Ecto neural progenitor cell (in vitro differentiated cells): ENCODE measurements at regions not wholly inside any gene's neighbourhood (a gene's known extent, or its start where the extent isn't known, plus 50 kb on each side); places are given as distances from the start of the nearest gene placed in this dataset.
"Not testable (repeated sequence)": the region's sequence is repeated elsewhere in the genome, so short reads cannot be mapped to it uniquely, and the experiment has no call there.

Experiments used
- DNase-seq: peaks from one replicate; pipeline ENCODE4 v3.0.0-alpha.2; 2018; ENCODE audit warnings: low spot score

DNA sequence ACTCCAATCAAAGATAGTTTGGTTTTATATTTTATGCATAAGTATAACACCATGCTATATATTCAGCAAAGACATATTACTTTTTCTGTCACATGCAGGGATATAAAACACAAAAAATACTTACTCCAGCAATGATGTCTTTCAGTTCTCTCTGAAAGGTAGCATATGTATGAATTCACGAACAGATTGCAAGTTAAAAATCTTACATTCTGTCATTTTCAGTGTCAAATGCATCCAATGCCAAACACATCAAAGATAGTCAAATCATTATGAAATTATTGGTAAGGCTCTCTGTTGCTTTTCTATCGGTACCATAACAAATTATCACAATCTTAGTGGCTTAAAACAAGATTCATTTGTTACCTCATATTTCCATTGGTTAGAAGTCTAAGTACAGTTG is 492.0 kb upstream of the KIF2B start:
- no peak for DNase-seq

DNA sequence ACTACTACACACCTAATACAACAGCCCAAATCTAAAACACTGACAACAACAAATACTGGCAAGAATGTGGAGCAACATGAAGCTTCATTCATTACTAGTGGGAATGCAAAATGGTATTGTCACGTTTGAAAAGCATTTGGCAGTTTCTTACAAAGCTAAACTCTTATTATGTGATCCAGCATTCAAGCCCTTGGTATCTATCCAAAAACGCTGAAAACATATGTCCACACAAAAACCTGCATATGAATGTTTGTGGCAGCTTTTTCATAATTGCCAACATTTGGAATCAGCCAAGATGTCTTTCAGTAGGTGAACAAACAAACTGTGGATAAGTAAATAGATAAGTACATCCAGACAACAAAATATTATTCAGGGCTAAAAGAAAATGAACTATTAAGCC is 501.1 kb upstream of the KIF2B start:
- no peak for DNase-seq

DNA sequence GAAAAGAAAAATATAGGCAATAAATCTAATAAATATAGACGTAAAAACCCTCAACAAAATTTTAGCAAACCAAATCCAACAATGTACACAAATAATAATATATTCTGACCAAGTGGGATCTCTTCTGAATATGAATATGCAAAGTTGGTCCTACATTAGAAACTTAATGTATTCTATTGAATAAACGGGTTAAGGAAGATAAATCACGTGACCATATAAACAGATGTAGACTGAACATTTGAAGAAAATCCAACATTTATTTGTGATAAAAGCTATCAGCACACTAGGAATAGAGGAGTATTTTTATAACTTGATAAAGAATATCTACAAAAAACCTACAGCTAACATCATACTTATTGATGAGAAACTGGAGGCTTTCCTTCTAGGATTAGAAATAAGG is 502.8 kb upstream of the KIF2B start:
- DNase-seq, result no peak

DNA sequence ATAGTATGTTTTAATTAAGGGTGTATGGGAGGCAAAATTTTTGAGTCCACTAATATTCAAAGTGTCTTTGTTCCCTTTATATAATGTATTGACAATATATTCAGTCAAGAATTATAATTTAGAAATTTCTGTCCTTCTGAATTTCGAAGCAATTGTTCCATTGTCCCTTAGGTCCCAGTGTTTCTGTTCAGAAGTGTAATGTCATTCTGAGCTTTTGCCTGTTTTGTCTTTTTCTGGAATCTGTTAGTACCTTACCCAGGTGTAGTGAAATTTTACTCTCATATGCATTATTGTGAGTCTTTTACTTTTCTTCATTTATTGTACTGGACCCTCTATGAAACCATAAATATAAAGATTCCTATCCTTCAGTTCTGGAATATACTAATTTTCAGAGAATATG is 505.7 kb upstream of the KIF2B start:
- no peak for DNase-seq

DNA sequence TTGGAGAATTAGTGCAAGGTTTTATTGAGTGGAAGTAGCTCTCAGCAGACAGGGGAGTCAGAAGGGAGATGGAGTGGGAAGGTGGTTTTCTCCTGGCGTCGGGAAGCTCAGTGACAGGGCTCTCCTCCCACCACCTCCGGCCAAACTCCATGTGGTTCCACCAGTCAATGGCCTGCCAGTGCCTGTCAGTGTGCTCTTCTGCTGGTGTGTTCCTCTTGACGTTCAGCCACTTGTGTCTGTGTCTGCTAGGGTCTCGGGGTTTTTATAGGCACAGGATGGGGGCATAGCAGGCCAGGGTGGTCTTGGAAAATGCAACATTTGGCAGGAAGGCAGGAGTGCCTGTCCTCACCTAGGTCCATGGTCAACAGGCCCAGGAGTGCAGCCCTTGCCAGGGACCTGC is 506.7 kb upstream of the KIF2B start:
- no peak for DNase-seq

DNA sequence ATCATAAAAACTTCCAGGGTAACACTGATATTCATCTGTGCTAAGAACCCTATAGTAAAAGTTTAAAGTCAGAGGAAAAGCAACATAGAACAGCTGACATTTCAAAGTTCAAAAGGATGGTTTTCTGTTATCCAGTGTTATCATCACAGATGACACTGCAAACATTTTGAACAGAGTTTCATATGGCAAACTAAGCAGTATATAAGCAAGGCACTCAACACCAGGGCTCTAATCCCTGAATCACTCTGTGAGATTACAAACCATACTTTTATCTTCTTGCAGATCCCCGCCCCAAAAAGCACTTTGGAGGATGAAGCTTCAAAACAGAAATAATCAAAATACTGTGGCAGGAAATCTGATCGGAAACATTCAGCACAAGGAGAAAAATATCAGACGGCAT is 508.2 kb upstream of the KIF2B start:
- DNase-seq, result no peak

DNA sequence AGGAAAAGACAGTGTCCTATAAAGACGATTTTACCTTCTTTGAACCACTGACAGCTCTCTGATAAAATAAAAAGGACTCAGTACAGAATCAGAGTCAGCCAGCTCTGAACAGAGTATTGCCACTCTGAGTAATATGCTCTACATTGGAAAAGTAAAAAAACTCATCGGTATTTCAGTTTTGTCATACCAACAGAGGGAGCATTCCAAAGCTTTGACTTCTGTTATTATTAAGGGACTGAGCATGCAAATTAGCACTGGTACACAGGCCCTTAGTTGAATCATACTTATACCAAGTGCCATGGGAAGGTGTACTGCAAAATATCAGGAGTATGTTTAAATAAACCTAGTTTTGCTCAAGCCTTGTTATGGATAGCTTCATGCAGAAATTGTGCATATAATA is 509.0 kb upstream of the KIF2B start:
- no peak for DNase-seq

DNA sequence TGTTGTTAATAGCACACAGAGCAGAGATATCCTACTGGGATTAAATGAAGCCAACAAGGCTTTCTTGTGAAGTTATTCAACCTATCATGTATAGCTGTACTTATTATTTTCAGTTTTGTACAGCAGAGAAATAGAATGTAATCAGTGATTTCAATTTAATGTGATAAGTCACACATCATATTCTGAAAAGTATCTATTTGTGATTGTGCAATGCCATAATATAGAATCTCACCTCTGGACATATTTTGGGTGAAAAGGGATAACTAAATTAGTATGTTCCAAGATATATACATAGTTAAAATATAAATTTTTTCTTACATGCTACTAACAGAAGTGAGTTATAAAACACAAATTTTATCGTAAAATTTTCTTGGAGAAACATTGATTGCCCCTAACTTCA is 544.3 kb upstream of the KIF2B start:
- no peak for DNase-seq

DNA sequence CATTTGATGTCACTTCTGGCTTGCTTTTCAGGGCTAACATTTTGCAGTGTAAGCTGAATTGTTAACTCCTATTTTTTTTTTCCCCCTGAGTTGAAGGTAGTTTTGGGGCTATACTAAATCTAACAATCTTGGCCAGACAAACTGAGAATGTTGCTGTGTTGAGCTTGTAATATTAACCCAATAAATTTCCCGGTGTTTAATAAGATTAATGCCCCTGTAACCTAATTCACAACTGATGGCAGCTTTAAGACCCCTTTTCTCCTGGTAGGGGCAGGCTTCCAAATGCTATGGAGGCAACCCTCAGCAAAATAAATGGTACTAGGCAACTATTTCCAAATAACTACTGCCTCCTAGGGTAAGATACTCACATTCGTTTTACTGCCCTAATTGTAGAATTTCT is 549.6 kb upstream of the KIF2B start:
- DNase-seq, result no peak

DNA sequence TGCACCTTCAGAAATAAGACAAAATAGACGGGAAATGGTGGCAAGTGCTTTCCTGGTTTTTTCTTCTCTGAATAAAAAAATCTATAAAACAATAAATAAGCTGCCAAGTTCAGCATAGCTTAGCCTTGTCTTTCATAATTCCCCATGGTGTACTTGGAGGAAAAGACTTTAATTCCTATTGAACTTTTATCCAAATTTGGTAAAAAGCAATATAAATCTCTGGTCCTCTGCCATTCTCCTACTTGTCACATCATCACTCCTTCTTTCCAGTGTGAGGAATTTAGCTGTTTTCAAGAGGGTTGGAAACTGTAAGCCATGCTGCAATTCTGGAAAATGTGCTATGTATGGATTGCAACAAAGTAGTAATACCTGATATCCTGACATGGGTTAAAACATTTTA is 551.8 kb upstream of the KIF2B start:
- DNase-seq, result no peak

DNA sequence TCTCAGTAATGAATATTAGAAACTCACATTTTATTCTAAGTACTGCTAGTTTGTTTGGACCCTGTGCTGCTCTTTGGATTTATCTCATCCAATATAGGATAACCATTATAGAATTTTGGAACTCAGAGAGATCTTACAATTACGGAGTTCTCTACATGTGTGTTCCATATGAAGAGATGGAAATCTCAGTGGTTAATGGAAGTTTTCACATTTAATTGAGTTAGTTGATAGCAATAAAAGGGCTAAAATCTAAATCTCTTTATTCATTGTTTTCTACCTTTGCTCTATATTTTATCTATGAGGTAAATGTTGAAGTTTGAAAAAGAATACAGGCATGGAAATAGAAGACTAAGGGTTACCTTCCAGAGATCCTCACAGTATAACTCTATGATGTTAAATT is 558.0 kb upstream of the KIF2B start:
- no peak for DNase-seq

DNA sequence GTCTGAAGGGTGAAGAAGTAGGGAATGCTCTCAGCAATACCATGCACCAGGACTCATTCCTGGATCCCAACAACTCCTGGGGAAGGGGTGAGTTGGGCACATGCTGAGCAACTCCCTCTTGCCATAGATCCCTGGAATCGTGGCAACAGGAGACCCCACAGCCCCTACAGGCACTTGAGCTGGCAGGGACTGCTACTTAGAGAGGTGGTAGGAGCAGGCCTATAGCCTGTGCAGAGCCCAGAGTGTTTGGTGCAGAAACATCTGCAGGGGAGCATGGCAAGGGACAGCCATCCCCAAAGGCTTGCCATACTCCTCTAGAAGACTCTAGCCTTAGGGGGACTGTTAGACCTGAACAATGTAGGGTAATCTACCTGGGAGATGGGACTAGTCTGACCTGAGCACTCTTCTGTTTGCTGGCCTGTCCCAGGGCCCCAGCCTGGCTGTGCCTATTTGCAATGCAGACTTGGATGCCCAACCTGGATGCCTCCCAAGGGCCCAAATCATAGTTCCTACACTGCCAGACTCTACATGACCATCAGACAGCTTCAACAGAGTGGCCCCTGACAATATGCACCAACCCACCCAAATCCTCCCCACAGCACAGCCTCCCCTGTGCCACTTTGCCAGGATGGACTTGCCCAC is 568.6 kb upstream of the KIF2B start:
- DNase-seq, result no peak

DNA sequence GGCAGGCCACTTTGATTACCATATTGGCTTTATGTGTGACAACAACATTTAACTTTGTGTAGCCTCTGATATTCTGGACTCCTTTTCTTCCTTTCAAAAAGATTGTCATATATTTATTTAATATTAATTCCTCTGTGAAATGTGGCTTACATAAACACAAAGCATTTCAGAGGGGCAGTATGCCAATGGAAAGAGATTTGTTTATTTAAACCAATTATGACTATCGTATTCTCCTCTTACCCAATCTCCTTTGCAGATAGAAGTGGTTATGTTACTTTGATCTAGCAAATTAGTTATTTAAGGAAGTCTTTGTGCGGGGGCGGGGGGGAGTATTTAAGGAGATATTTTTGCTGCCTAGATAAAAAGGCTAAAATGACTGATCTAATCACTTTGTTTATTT is 573.7 kb upstream of the KIF2B start:
- no peak for DNase-seq

DNA sequence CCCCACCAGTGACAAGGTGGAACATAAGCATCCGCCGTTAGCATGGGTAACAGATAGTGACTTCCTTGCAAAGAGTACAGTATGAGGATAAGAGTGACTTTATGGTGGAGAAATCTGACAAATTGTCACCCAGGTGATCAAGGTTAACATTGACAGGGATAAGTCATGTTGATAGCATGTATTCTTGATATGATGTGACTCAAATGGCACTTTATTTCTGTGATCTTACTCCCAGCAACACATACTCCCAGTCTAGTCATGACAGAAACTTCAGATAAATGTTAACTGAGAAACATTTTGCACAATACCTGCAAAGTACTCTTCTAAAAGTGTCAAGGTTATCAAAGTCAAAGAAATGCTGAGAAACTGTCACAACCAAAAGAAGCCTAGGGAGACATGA is 588.6 kb upstream of the KIF2B start:
- DNase-seq, result no peak

DNA sequence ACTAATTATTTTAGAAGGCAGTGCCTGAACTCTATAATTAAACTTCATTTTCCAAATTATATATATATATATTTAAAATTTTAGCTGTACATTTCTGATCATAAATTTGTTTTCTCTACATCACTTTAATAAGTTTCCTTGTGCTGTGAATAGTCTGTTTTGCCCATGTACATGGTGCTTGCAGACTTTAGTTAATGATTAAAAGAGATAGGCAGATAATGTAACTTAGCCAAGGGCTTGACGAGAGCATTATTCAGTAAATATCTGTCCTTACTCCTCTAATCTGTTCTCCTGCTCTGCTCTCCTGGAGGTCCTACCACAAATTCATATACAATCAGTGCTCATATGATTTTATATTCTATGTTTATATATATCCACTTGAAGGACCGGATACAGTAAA is 595.2 kb upstream of the KIF2B start:
- DNase-seq, result no peak

DNA sequence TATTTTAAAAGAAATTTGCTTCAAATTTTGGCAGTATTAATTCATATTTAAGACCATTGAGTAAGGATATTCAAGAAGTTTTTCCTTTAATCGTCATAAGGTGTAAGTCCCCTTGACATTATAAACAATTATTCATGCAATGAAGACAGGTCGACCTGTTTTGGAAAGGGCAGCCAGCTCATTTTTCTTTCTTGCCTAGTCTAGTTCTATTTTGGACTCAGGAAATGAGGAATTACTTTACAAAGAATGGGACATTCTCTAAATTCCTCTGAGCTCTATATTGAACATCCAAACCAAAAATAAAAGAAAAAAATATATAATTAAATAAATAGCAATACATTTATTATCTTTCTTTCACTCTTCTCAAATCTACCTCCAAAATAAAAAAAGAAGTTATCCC is 595.6 kb upstream of the KIF2B start:
- DNase-seq, result no peak

DNA sequence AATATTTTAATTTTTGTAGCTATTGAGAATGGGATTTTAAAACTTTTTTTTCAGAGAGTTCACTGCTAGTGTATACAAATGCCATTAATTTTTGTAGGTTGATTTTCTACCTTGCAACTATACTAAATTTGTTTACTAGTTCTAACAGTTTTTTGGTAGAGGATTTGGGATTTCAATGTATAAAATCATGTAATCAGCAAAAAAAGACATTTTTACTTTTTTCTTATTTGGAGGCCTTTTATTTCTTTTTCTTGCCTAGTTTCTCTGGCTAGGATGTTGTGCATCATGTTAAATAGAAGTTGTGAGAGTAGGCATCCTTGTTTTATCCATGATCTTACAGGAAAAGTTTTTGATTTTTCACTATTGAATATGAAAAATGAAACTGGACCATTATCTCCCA is 602.9 kb upstream of the KIF2B start:
- no peak for DNase-seq

DNA sequence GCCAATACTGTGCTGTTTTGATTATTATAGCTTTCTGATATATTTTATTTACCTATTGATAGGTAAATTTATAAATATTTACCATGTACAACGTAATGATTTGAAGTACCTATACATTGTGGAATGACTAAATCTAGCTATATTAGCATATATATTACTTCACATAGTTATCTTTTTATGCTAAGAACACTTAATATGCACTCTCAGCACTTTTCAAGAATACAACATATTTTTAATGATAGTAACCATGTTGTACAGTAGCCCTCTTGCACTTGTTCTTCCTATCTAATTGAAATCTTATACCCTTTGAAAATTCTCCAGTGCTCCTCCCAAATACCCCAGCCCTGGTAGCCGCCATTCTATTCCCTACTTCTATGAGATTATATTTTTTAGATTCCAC is 604.0 kb upstream of the KIF2B start:
- DNase-seq, result no peak

DNA sequence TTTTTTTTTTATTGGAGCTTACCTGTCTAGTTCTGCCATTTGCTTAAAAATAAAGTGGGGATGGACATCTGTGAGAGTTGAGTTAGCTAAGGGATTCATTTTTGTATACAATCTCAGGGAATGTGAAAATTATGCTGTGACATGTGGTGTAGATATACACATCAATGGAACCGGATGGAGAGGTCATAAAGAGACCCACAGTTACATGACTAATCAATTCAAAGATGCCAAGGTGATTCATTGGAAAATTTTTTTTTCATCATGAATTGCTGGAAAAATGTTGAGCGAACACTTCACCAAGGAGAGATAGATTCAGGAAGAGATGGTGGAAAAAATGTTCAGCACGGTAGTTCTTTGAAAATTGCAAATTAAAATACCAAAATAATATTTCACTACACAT is 605.4 kb upstream of the KIF2B start:
- no peak for DNase-seq

DNA sequence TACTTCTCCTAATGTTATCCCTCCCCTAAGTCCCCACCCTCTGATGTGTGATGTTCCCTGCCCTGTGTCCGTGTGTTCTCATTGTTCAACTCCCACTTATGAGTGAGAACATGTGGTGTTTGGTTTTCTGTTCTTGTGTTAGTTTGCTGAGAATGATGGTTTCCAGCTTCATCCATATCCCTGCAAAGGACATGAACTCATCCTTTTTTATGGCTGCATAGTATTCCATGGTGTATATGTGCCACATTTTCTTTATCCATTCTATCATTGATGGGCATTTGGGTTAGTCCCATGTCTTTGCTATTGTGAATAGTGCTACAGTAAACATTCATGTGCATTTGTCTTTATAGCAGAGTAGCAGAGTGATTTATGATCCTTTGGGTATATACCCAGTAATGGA is 613.8 kb upstream of the KIF2B start:
- DNase-seq, result not testable (repeated sequence)

DNA sequence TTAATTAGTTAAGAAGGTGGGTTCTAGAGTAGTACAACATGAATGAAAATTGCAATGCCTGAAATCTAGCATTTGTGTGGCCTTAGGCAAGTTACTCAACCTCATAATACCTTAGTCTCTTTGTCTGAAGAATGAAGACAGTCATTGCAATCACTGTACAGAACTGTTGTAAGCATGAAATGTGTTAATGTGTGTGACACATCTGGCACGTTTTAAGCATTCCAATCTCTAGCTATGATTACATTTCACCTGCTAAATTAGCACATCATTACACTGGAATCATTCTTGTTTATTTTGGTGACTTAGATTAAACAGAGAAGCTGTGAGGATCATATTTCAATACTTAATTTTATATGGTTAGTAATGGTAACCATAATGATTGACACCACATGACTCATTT is 629.7 kb upstream of the KIF2B start:
- DNase-seq, result no peak

DNA sequence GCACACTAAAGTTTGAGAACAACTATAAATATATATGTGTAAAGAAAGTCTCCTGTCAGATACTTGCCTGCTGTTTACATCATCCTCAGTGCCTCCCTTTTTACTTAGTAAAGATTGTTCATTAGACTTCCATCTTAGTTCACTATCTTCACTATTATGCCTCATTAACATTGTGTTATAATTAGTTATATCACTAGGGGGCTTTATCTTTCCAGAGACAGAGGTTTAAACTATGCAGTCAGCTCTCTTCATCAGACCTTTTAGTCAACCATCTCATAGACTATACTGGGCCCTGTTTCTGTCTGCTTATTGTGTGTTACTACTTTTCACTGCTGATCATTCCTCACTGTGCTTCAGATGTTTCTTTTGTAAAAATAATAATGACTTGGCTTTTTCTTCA is 630.8 kb upstream of the KIF2B start:
- no peak for DNase-seq

DNA sequence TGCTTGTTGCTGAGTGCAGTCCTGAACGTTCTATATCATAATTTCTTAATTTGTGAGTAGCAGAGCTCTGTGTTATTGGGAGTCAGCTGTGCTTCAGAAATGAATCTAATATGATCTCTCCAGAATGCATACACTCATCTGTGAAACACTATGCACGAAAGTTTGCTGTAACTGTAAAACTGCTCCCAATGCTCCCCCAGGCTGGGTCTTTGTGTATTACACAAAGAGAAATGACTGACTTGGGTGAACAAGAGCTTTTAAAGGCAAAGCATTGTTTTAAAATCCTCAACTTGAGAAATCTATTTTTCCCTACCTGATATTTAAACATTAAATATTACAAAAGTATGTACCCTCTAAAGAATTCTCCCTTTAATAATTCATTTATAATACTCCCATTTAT is 636.7 kb upstream of the KIF2B start:
- DNase-seq, result no peak

DNA sequence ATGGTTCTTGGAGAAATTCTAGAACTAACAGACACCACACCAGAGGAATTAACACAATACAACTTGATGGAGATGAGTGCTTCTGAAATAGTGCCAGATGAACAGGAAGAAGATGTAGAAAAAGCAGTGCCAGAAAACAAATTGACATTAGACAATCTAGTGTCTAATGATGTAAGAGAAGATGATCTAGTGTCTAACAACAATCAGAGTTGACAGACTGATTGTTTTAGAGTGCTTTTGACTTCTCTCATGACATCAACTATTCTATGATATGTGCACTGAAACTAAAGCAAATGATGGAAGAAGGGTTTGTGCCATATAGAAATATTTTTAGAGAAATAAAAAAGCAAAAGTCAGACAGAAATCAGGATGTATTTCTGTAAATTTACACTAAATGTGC is 646.1 kb upstream of the KIF2B start:
- no peak for DNase-seq

DNA sequence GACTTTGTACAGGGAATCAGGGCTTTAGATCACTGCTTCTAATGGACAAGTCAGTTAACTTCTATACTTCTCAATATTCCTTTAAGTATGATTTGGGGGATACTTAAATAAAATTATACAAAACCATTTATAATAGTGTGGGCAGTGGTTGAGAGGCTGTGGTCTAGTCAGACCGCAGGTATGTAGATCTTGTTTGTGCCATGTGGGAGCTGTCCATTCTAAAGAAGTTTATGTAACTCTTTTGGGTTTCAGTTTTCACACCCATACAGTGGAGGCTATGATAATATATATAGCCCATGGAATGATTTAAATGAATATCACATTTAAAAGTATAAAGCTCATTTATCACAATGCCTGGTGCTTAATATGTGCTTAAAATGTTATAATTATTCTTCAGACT is 654.3 kb upstream of the KIF2B start:
- DNase-seq, result no peak
